DND-41 (cell line): ENCODE measurements at regions not wholly inside any gene's neighbourhood (a gene's known extent, or its start where the extent isn't known, plus 50 kb on each side); places are given as distances from the start of the nearest gene placed in this dataset.

Source experiments
- EZH2 ChIP-seq: IDR thresholded peaks from 3 replicates; pipeline ENCODE4 v1.6.1; 2012; ENCODE audit warnings: borderline replicate concordance, low read depth, mild to moderate bottlenecking, moderate library complexity, low read length, inconsistent platforms; ENCODE audit not compliant: severe bottlenecking
- TF ChIP-seq, protein P1 (sequence below): IDR thresholded peaks from 2 replicates; pipeline ENCODE4 v1.5.1; 2012; ENCODE audit warnings: borderline replicate concordance, low read length, moderate library complexity, mild to moderate bottlenecking; ENCODE audit not compliant: poor library complexity, severe bottlenecking; ENCODE audit errors: extremely low read depth

DNA sequence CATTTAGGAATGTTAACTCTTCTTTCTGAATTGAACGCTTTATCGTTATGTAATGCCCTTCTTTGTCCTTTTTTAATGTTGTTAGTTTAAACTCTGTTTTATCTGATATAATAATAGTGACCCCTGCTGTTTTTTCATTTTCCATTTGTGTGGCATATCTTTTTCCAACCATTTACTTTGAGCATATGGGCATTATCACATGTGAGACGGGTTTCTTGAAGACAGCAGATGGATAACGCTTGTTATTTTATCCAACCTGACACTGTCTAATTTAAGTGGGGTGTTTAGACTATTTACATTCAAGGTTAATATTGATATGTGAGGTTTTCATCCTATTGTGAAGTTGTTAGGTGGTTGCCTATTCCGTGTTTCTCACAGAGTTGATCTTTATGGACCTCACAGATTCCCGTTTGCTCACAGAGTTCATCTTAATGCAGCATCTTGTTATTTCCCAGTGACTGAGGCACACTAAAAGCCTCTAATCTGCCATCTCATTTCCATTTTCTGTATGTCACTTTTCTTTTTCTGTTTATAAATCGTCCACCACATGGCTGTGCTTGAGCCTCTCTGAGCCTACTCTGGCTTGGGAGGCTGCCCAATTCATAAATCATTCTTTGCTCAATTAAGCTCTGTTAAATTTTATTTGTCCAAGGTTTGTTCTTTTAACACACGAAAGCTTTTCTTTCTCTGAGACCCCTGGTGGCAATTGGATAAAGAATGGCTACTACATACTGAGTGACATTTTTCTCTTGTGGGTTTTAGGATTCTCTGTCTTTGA, 286.2 kb downstream of the HTR7 start:
- TF ChIP-seq, protein P1, sequence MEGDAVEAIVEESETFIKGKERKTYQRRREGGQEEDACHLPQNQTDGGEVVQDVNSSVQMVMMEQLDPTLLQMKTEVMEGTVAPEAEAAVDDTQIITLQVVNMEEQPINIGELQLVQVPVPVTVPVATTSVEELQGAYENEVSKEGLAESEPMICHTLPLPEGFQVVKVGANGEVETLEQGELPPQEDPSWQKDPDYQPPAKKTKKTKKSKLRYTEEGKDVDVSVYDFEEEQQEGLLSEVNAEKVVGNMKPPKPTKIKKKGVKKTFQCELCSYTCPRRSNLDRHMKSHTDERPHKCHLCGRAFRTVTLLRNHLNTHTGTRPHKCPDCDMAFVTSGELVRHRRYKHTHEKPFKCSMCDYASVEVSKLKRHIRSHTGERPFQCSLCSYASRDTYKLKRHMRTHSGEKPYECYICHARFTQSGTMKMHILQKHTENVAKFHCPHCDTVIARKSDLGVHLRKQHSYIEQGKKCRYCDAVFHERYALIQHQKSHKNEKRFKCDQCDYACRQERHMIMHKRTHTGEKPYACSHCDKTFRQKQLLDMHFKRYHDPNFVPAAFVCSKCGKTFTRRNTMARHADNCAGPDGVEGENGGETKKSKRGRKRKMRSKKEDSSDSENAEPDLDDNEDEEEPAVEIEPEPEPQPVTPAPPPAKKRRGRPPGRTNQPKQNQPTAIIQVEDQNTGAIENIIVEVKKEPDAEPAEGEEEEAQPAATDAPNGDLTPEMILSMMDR = no peak
- no peak for TF ChIP-seq EZH2
